Common myeloid progenitor, CD34-positive (primary cell): ENCODE measurements at regions not wholly inside any gene's neighbourhood (a gene's known extent, or its start where the extent isn't known, plus 50 kb on each side); places are given as distances from the start of the nearest gene placed in this dataset.

ENCODE experiments used
- CTCF ChIA-PET: fragments of 350-600 bp; sonication (Branson Sonifier 250); formaldehyde crosslinking; loops from one replicate; lab custom pipeline; 2021; ENCODE audit warnings: antibody characterized with exemption; lab: Charles Lee
- POLR2A ChIA-PET: fragments of 350-600 bp; sonication (Branson Sonifier 250); formaldehyde crosslinking; loops from one replicate; lab custom pipeline; 2021; ENCODE audit warnings: antibody characterized with exemption; lab: Charles Lee
- DNase-seq, 3 donors: peaks; one replicate each; pipeline versions ENCODE4 v3.0.0 to v3.0.0-alpha.2; 2013
- H3K27ac ChIP-seq, 2 experiments: 1 replicate in 1 of 2; 2 replicates in 1 of 2; pipeline ENCODE4 v1.7.0; 2013; ENCODE audit warnings: inconsistent platforms in 2 of 2, low read length in 2 of 2, mild to moderate bottlenecking in 2 of 2, low read depth in 1 of 2, moderate library complexity in 1 of 2; ENCODE audit not compliant: severe bottlenecking in 2 of 2, insufficient read depth in 1 of 2, poor library complexity in 1 of 2
- H3K27me3 ChIP-seq, 5 experiments: replicated peaks in 2 of 5; 1 replicate in 3 of 5; 2 replicates in 2 of 5; pipeline versions ENCODE4 v1.6.1 to v1.7.0; 2013; ENCODE audit warnings: low read length in 4 of 5, mild to moderate bottlenecking in 2 of 5, moderate library complexity in 2 of 5, inconsistent platforms in 1 of 5; ENCODE audit not compliant: insufficient read depth in 5 of 5, control insufficient read depth in 4 of 5
- H3K36me3 ChIP-seq, 4 experiments: 1 replicate in 2 of 4; 2 replicates in 2 of 4; pipeline versions ENCODE4 v1.6.1 to v1.7.0; 2013; ENCODE audit warnings: low read length in 3 of 4, control low read depth in 1 of 4, mild to moderate bottlenecking in 1 of 4; ENCODE audit not compliant: control insufficient read depth in 4 of 4, insufficient read depth in 4 of 4
- H3K4me1 ChIP-seq, 4 experiments: 1 replicate in 3 of 4; 2 replicates in 1 of 4; pipeline versions ENCODE4 v1.6.1 to v1.7.1; 2013; ENCODE audit warnings: low read length in 3 of 4, mild to moderate bottlenecking in 3 of 4, control low read depth in 1 of 4, inconsistent platforms in 1 of 4, moderate library complexity in 1 of 4; ENCODE audit not compliant: control insufficient read depth in 4 of 4, insufficient read depth in 4 of 4; ENCODE audit errors: control extremely low read depth in 1 of 4
- H3K4me3 ChIP-seq, 7 experiments: 1 replicate in 4 of 7; 2 replicates in 3 of 7; pipeline versions ENCODE4 v1.5.1 to v1.7.0; 2013; ENCODE audit warnings: mild to moderate bottlenecking in 7 of 7, low read length in 6 of 7, moderate library complexity in 6 of 7, inconsistent platforms in 2 of 7, low read depth in 2 of 7, control low read depth in 1 of 7; ENCODE audit not compliant: insufficient read depth in 4 of 7, control insufficient read depth in 1 of 7; ENCODE audit errors: extremely low read depth in 1 of 7
- H3K9me3 ChIP-seq, 5 experiments: 1 replicate in 4 of 5; 2 replicates in 1 of 5; pipeline versions ENCODE4 v1.6.1 to v1.7.1; 2013; ENCODE audit warnings: low read length in 4 of 5, mild to moderate bottlenecking in 2 of 5, inconsistent platforms in 1 of 5, low read depth in 1 of 5, moderate library complexity in 1 of 5; ENCODE audit not compliant: control insufficient read depth in 4 of 5, insufficient read depth in 2 of 5; ENCODE audit errors: control extremely low read depth in 1 of 5
- WGBS: methylation state at CpG from one replicate; pipeline ENCODE4 v1.1.5; 2013; ENCODE audit not compliant: insufficient coverage; 5-methylcytosine and 5-hydroxymethylcytosine counted together

- no peak for DNase-seq
- 94% methylated on average over 6 of the region's 7 CpGs for WGBS
Observed at GRCh38 chr18:78773303-78773755, 206.3 kb upstream of the SALL3 start.

GRCh38 chr18:78773819-78774218 is 205.8 kb upstream of the SALL3 start:
- no CpG with 5 or more reads among the region's 9 CpGs for WGBS
- H3K9me3 ChIP-seq, result no peaks in the 10 kb centered on the region
- no peaks in the 10 kb centered on the region for H3K4me1 ChIP-seq
- no peaks in the 10 kb centered on the region for H3K36me3 ChIP-seq
- DNase-seq, result no peak
- no peak overlapping the region for H3K27ac ChIP-seq
- CTCF ChIA-PET, result no interaction called here
- H3K27me3 ChIP-seq, result peaks cover 0 to 21% (median 5%) of the 10 kb centered on the region in 5 experiments
- POLR2A ChIA-PET, result no interaction called here
- no peak overlapping the region for H3K4me3 ChIP-seq

More at GRCh38 chr18:78773303-78773755, 206.3 kb upstream of the SALL3 start:
- Histone ChIP-seq H3K4me3 (no peak overlapping the region), H3K9me3 (no peaks in the 10 kb centered on the region), H3K36me3 (no peaks in the 10 kb centered on the region), H3K4me1 (no peaks in the 10 kb centered on the region), H3K27ac (no peak overlapping the region), H3K27me3 (peaks cover 0 to 26% (median 7%) of the 10 kb centered on the region in 5 experiments)
- CTCF ChIA-PET, result no interaction called here
- POLR2A ChIA-PET, result no interaction called here

- ChIA-PET POLR2A (no interaction called here), CTCF (no interaction called here)
Observed at GRCh38 chr18:78774741-78775141, 204.9 kb upstream of the SALL3 start.

DNA sequence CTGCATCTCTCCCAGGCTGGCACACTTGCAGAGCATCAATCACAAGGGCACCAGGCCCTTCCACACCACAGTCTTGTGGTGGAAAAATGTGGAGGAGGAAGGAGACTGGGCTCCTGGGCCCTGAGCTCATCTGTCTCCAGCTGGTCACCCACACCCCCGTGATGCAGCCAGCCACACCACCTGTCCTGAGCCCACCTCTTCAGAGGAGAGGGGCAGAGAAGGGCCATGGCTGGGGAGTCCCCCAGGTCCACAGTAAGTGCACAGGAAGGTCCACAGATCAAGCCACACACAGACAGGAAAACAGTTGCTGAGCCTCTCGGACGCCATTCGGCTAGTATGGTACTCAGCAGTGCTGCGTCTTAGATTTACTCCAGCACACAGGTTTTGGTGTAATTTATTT is 203.5 kb upstream of the SALL3 start:
- WGBS, result 90% methylated on average over 2 of the region's 5 CpGs

More at GRCh38 chr18:78774741-78775141, 204.9 kb upstream of the SALL3 start:
- Histone ChIP-seq H3K36me3 (no peaks in the 10 kb centered on the region), H3K27ac (no peak overlapping the region), H3K4me3 (no peak overlapping the region), H3K4me1 (no peaks in the 10 kb centered on the region), H3K9me3 (no peaks in the 10 kb centered on the region), H3K27me3 (peaks cover 0 to 12% (median 2%) of the 10 kb centered on the region in 5 experiments)
- WGBS, result 93% methylated on average over 22 of the region's 22 CpGs
- no peak for DNase-seq

DNA sequence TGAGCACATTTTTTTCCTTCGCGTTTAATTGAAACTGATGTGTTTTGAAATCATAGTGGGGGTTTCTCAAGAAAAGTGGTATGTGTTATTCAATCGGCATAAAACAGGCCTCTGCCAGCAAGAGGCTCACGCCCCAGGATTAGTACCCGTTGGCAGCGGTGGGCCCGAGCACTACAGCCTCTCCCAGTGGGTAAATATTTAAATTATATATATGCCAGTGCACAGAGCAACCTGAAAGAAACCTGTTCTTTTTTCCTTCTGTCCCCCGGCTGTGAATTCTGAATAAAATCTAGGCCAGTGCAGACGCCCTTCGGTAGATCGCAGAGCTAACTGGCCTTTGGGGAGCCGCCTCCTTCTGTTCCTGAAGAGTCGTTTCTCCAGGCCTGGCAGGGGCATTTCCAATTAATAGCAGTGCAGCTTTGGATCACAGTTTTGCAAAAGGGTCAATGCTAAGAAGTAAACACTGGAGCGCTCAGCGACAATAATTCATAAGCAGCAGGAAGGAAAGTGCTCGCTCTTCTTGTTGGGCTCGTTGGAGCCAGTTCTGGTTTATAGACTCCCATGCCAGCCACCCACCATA is 202.8 kb upstream of the SALL3 start:
- DNase-seq, result no peak
- ChIA-PET POLR2A (no interaction called here), CTCF (no interaction called here)
- no peak overlapping the region for H3K4me3 ChIP-seq
- no peak overlapping the region for H3K27ac ChIP-seq
- no peaks in the 10 kb centered on the region for H3K36me3 ChIP-seq
- no peaks in the 10 kb centered on the region for H3K9me3 ChIP-seq
- H3K27me3 ChIP-seq, result peaks cover 0 to 2% (median 0%) of the 10 kb centered on the region in 5 experiments
- WGBS, result 95% methylated on average over 11 of the region's 17 CpGs
- H3K4me1 ChIP-seq, result no peaks in the 10 kb centered on the region

More for the DNA sequence above, 203.5 kb upstream of the SALL3 start:
- Histone ChIP-seq H3K36me3 (no peaks in the 10 kb centered on the region), H3K9me3 (no peaks in the 10 kb centered on the region), H3K4me1 (no peaks in the 10 kb centered on the region), H3K27ac (no peak overlapping the region), H3K4me3 (no peak overlapping the region), H3K27me3 (peaks cover 0 to 2% (median 0%) of the 10 kb centered on the region in 5 experiments)
- CTCF ChIA-PET, result no interaction called here
- no peak for DNase-seq
- POLR2A ChIA-PET, result no interaction called here

DNA sequence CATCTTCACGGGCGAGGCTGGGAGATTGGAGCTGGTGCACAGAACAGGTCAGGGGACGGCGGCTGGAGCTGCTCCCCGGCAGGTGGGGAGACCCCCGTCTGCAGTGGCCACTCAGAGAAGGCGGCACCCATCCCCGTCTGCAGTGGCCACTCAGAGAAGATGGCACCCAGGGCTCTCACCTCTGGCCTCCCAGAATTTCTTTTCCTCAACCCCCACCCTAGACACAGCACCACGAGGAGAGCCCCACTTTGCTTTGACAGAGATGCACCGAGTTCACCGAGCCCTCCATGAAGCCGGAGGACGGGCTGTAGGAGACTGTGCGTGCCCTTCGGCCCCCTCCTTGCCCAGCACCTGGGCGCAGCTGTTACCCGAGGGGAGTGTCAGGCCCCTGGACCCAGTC is 201.6 kb upstream of the SALL3 start:
- no peaks in the 10 kb centered on the region for H3K9me3 ChIP-seq

DNA sequence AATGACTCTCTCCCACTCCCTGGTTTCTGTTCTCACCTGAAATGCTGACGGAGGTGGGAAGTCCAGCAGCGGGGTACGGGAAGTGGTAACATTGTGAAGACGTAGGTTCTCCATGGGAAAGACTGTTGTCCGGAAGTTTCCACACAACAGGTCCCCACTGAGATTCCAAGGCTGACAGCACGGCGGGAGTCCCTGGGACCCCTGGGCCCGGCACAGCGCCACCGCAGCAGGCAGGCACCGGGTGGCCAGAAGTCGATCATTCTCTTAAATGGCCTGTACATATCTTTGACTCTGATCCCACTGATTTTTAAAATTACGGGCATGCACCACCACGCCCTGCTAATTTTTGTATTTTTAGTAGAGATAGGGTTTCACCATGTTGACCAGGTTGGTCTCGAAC is 201.0 kb upstream of the SALL3 start:
- Histone ChIP-seq H3K27me3 (peaks cover 0 to 2% (median 0%) of the 10 kb centered on the region in 5 experiments), H3K36me3 (no peaks in the 10 kb centered on the region), H3K9me3 (no peaks in the 10 kb centered on the region), H3K27ac (no peak overlapping the region), H3K4me1 (no peaks in the 10 kb centered on the region), H3K4me3 (no peak overlapping the region)
- ChIA-PET POLR2A (no interaction called here), CTCF (no interaction called here)
- 96% methylated on average over 13 of the region's 15 CpGs for WGBS
- no peak for DNase-seq

More for the DNA sequence above, 201.6 kb upstream of the SALL3 start:
- Histone ChIP-seq H3K4me1 (no peaks in the 10 kb centered on the region), H3K27me3 (peaks cover 0 to 2% (median 0%) of the 10 kb centered on the region in 5 experiments), H3K27ac (no peak overlapping the region), H3K36me3 (no peaks in the 10 kb centered on the region), H3K4me3 (no peak overlapping the region)
- no peak for DNase-seq
- ChIA-PET CTCF (no interaction called here), POLR2A (no interaction called here)
- 100% methylated on average over 8 of the region's 17 CpGs for WGBS
